DOHH2 (cell line): ENCODE measurements at regions not wholly inside any gene's neighbourhood (a gene's known extent, or its start where the extent isn't known, plus 50 kb on each side); places are given as distances from the start of the nearest gene placed in this dataset.

Experiments used
- H3F3A ChIP-seq: fragments of 200-600 bp; sonication (generic), shearing (Covaris generic); 2 replicates; pipeline ENCODE4 v1.6.0; 2016; ENCODE audit warnings: antibody characterized with exemption, mild to moderate bottlenecking; ENCODE audit not compliant: control insufficient read depth, insufficient read depth
- H3K27ac ChIP-seq: fragments of 200-600 bp; sonication (generic); 2 replicates; pipeline ENCODE4 v1.5.1; 2014; ENCODE audit warnings: low read depth, mild to moderate bottlenecking, low read length, moderate library complexity
- H3K27me3 ChIP-seq: fragments of 200-600 bp; sonication (generic); 2 replicates; pipeline ENCODE4 v1.6.1; 2014; ENCODE audit warnings: mild to moderate bottlenecking, low read length, mixed read lengths; ENCODE audit not compliant: control insufficient read depth
- H3K36me3 ChIP-seq: fragments of 200-600 bp; sonication (generic); 2 replicates; pipeline ENCODE4 v1.6.1; 2014; ENCODE audit warnings: mild to moderate bottlenecking, low read length, moderate library complexity, mixed read lengths; ENCODE audit not compliant: control insufficient read depth
- H3K4me1 ChIP-seq: fragments of 200-600 bp; sonication (generic); 2 replicates; pipeline ENCODE4 v1.6.1; 2014; ENCODE audit warnings: mild to moderate bottlenecking, low read length, mixed read lengths; ENCODE audit not compliant: control insufficient read depth
- H3K4me2 ChIP-seq: fragments of 200-600 bp; sonication (generic); 2 replicates; pipeline ENCODE4 v1.6.0; 2014; ENCODE audit warnings: mild to moderate bottlenecking, low read length, moderate library complexity
- H3K4me3 ChIP-seq: fragments of 200-600 bp; sonication (generic); 2 replicates; pipeline ENCODE4 v1.5.1; 2014; ENCODE audit warnings: mild to moderate bottlenecking, low read length, mixed read lengths
- H3K79me2 ChIP-seq: fragments of 200-600 bp; sonication (generic); 2 replicates; pipeline ENCODE4 v1.6.1; 2014; ENCODE audit warnings: mild to moderate bottlenecking, low read length, mixed read lengths; ENCODE audit not compliant: control insufficient read depth
- H3K9me2 ChIP-seq: fragments of 200-600 bp; sonication (generic); replicated peaks from 2 replicates; pipeline ENCODE4 v1.6.1; 2014; ENCODE audit warnings: mild to moderate bottlenecking, low read length, mixed read lengths; ENCODE audit not compliant: control insufficient read depth
- H3K9me3 ChIP-seq: fragments of 200-600 bp; sonication (generic); 2 replicates; pipeline ENCODE4 v1.6.1; 2014; ENCODE audit warnings: antibody characterized with exemption, low read length, mixed read lengths; ENCODE audit not compliant: control insufficient read depth, insufficient read depth
- H4K20me1 ChIP-seq: fragments of 200-600 bp; sonication (generic); 2 replicates; pipeline ENCODE4 v1.6.0; 2014; ENCODE audit warnings: low read depth, mild to moderate bottlenecking, antibody characterized with exemption, low read length, moderate library complexity; ENCODE audit not compliant: control insufficient read depth, insufficient read depth
- EZH2phosphoT487 ChIP-seq: fragments of 200-600 bp; sonication (generic); IDR thresholded peaks from 2 replicates; pipeline ENCODE4 v1.6.1; 2017; ENCODE audit warnings: borderline replicate concordance, mild to moderate bottlenecking, antibody characterized with exemption, low read length, moderate library complexity, mixed read lengths
- TF ChIP-seq, protein P1 (sequence below): fragments of 200-600 bp; sonication (generic); IDR thresholded peaks from one replicate; pipeline ENCODE4 v1.5.1; 2014; ENCODE audit warnings: antibody characterized with exemption, mild to moderate bottlenecking, low read depth, low read length; ENCODE audit not compliant: poor library complexity, severe bottlenecking

DNA sequence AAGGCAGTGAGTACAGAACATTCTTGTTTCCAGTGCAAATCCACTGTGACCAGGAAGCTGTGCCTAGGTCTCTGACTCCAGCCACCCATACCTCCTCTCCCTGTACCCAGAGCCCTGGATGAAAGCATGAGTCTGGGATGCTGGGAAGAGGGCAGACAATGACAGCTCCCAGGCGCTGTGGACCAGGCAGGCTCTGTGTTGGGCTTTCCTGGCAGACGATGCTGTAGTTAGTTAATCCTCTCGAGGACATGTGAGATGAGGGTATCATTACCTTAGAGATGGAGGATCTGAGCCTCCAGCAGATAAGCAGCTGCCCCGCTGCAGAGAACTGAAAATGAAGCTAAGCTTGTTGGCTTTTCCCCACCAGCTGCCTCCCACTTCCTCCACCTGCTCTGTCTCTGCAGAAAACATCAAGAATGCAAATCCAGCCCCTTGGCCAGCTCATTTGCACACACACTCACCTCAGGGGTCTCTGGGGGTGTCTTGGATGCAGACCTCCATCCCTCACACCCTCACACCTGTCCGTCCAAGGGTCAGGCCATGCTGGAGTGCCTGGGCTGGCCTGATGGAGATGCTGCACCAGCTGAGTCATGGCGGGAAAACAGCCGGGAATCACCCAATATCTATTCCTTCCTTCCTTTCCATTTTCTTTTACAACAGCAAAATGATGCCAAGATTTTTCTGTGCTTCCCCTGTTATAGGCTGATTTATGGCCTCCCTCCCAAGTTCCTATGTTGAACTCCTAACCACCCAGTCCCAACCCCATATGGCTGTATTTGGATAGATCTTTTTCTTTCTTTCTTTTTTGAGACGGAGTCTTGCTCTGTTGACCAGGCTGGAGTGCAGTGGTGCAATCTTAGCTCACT lies 94.9 kb upstream of the SEPTIN5 start:
- Histone ChIP-seq H3K36me3 (no peaks in the 10 kb centered on the region), H3K4me3 (peak overlapping the region; percentile 62), H3K4me2 (peak overlapping the region; percentile 81), H4K20me1 (no peaks in the 10 kb centered on the region), H3K79me2 (no peaks in the 10 kb centered on the region), H3K9me2 (no peaks in the 10 kb centered on the region), H3K4me1 (peaks cover 69% of the 10 kb centered on the region), H3K9me3 (no peaks in the 10 kb centered on the region), H3K27me3 (0 out of 2 replicates have a peak, but pooled peaks cover 2% of the 10 kb centered on the region), H3K27ac (peak overlapping the region; percentile 74), H3F3A (peaks cover 7% of the 10 kb centered on the region; the same call in 1 of the 2 replicates)
- TF ChIP-seq, protein P1, sequence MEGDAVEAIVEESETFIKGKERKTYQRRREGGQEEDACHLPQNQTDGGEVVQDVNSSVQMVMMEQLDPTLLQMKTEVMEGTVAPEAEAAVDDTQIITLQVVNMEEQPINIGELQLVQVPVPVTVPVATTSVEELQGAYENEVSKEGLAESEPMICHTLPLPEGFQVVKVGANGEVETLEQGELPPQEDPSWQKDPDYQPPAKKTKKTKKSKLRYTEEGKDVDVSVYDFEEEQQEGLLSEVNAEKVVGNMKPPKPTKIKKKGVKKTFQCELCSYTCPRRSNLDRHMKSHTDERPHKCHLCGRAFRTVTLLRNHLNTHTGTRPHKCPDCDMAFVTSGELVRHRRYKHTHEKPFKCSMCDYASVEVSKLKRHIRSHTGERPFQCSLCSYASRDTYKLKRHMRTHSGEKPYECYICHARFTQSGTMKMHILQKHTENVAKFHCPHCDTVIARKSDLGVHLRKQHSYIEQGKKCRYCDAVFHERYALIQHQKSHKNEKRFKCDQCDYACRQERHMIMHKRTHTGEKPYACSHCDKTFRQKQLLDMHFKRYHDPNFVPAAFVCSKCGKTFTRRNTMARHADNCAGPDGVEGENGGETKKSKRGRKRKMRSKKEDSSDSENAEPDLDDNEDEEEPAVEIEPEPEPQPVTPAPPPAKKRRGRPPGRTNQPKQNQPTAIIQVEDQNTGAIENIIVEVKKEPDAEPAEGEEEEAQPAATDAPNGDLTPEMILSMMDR: no peak
- TF ChIP-seq EZH2phosphoT487: no peak

DNA sequence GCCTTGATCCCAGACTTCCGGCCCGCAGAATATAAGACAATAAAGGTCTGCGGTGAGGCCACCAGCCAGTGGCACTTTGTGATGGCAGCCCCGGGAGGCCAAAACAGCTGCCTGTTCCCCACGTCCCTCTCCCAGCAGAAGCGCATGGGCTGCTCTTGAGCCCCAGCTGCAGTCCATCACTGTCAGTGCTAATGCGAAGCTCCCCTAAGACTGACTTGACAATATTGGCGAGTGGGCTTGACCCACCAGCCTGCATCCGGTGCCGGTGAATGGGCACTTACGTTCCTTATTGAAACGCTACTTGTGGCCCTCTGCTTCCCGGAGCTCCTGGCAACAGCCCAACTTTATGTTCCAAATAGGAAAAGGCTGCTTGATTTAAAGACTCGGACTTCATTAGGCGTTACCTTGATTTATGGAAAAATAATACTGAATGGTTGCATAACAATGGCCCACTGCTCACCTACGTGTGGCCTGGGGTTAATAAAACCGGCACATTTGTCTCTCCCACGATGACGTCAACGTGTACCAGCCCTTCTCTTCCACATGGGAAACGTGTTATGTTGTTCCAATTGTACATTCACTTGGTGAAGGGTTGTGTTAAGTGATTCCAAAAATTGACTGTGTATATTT lies 93.4 kb upstream of the SEPTIN5 start:
- H3K27ac ChIP-seq: no peak overlapping the region

DNA sequence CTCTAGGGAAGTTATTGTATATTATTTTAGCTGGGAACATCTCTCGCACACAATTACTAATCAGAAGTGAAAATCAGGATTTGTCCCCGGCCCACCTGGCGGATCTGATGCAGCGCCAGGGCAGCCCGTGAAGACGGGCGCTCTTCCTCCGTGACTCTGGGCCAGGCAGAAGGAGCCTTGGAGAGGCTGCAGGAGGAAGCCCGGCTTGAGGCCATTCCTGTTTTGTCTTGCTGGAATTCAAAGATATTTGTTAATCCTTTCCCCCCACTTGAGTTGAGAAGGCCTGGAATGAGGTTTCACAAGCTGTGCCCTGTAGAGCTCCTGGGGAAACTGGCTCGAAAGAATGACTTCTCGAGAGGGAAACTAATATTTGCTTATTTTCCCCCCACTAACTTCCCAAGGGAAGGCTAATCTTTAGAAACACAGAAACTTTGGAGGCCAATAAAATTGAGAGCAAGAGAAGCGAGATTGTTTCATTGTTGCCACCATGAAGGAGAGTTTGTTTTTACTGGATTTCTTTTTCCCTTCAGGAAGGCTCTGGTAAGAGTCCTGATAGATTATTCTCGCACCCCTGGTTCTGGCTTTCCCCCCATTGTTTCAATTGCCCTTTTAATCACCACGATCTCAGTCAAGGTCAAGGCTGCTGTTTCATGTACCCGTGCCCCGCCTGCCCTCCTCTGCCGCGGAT lies 92.8 kb upstream of the SEPTIN5 start:
- Histone ChIP-seq H3K4me1 (peaks cover 52% of the 10 kb centered on the region), H3F3A (peaks cover 7% of the 10 kb centered on the region; the same call in 1 of the 2 replicates), H3K27ac (peak overlapping the region; percentile 47), H4K20me1 (no peaks in the 10 kb centered on the region), H3K9me2 (no peaks in the 10 kb centered on the region), H3K36me3 (no peaks in the 10 kb centered on the region), H3K4me3 (peak overlapping the region; percentile 66), H3K79me2 (no peaks in the 10 kb centered on the region), H3K9me3 (no peaks in the 10 kb centered on the region), H3K4me2 (peak overlapping the region; percentile 97), H3K27me3 (0 out of 2 replicates have a peak, but pooled peaks cover 2% of the 10 kb centered on the region)
- TF ChIP-seq, protein P1: no peak
- TF ChIP-seq EZH2phosphoT487: no peak

More for the DNA sequence above, 93.4 kb upstream of the SEPTIN5 start:
- no peak for TF ChIP-seq EZH2phosphoT487
- TF ChIP-seq, protein P1: no peak
- H3K79me2 ChIP-seq: no peaks in the 10 kb centered on the region
- no peaks in the 10 kb centered on the region for H3K9me2 ChIP-seq
- 0 out of 2 replicates have a peak, but pooled peaks cover 2% of the 10 kb centered on the region for H3K27me3 ChIP-seq
- peaks cover 55% of the 10 kb centered on the region for H3K4me1 ChIP-seq
- peaks cover 7% of the 10 kb centered on the region; the same call in 1 of the 2 replicates for H3F3A ChIP-seq
- no peaks in the 10 kb centered on the region for H3K9me3 ChIP-seq
- H3K4me3 ChIP-seq: peak overlapping the region; percentile 66; the same call in 1 of the 2 replicates
- H3K36me3 ChIP-seq: no peaks in the 10 kb centered on the region
- H3K4me2 ChIP-seq: peak overlapping the region; percentile 97
- H4K20me1 ChIP-seq: no peaks in the 10 kb centered on the region
